ENCODE measurements at regions not wholly inside any gene's neighbourhood (a gene's known extent, or its start where the extent isn't known, plus 50 kb on each side); places are given as distances from the start of the nearest gene placed in this dataset.

GRCh38 chr6:147758303-147758702, 249.8 kb downstream of the SAMD5 start:
- TF ChIP-seq EZH2 (IDR thresholded peaks at IDR 0.05; ENCODE audit: borderline replicate concordance, low read length) (no peak), CTCF (IDR thresholded peaks at IDR 0.05; ENCODE audit: low read length) (no peak)

All from OCI-LY1 (cell line).